ENCODE measurements at regions not wholly inside any gene's neighbourhood (a gene's known extent, or its start where the extent isn't known, plus 50 kb on each side); places are given as distances from the start of the nearest gene placed in this dataset.

- ATAC-seq (no peak), DNase-seq (ENCODE audit: low read depth, low spot score) (no peak)
- intact Hi-C loops (cut with micrococcal nuclease), result no loop called here
- Histone ChIP-seq H3K79me2 (ENCODE audit: insufficient read depth, low read length) (no peaks in the 10 kb centered on the region), H3K9me3 (ENCODE audit: control insufficient read depth in 1 of 2, insufficient read depth in 1 of 2, low read depth in 1 of 2, low read length in 2 of 2) (peaks cover 0 to 5% of the 10 kb centered on the region in 2 experiments; a peak in 1 of 4 replicates), H2AFZ (ENCODE audit: low read depth, low read length, poor library complexity, severe bottlenecking) (no peak overlapping the region), H3K4me1 (ENCODE audit: control insufficient read depth in 1 of 2, insufficient read depth in 2 of 2, low read length in 2 of 2) (peaks cover 0 to 5% of the 10 kb centered on the region in 2 experiments; a peak in 1 of 4 replicates), H3K27me3 (ENCODE audit: insufficient read depth, low read length) (no peaks in the 10 kb centered on the region), H3K9me2 (ENCODE audit: insufficient read depth) (no peaks in the 10 kb centered on the region), H3K4me2 (ENCODE audit: low read length) (no peak overlapping the region), H4K20me1 (ENCODE audit: insufficient read depth) (no peaks in the 10 kb centered on the region), H3K27ac (ENCODE audit: low read depth, low read length) (no peak overlapping the region), H3K4me3 (replicated peaks in 1 of 2; ENCODE audit: low read depth in 1 of 2, low read length in 2 of 2) (no peak overlapping the region), H3K9ac (ENCODE audit: low read length) (no peak overlapping the region), H3K36me3 (ENCODE audit: control insufficient read depth in 1 of 2, insufficient read depth in 2 of 2, low read length in 2 of 2) (no peaks in the 10 kb centered on the region)
- CTCF ChIA-PET, result no interaction called here
- no TSS peak for BruUV-seq (replicated peaks)
- RAD21 ChIA-PET (ENCODE audit: low non-redundant PET in 1 of 2, low total read pairs in 2 of 2, uncharacterized antibody in 2 of 2, unreplicated experiment in 2 of 2), result no interaction called here
- POLR2A ChIA-PET, result no interaction called here
- no peak for TF ChIP-seq POLR2A (IDR thresholded peaks at IDR 0.05; ENCODE audit: borderline replicate concordance, extremely low read depth, insufficient read depth, insufficient read length)
- TF ChIP-seq YY1 (IDR thresholded peaks at IDR 0.05; ENCODE audit: extremely low read depth, insufficient replicate concordance, low read depth, low read length), result no peak
- TF ChIP-seq CEBPB (IDR thresholded peaks at IDR 0.05; ENCODE audit: low read depth), result no peak
- no peak for TF ChIP-seq REST (IDR thresholded peaks at IDR 0.05; ENCODE audit: low read depth)
- TF ChIP-seq RAD21 (IDR thresholded peaks at IDR 0.05; ENCODE audit: low read depth), result no peak
- TF ChIP-seq POLR2AphosphoS5 (IDR thresholded peaks at IDR 0.05; ENCODE audit: low read depth, low read length), result no peak
- no peak for TF ChIP-seq EGR1 (IDR thresholded peaks at IDR 0.05; ENCODE audit: low read depth)
- TF ChIP-seq ATF3 (IDR thresholded peaks at IDR 0.05), result no peak
- TF ChIP-seq FOSL1 (IDR thresholded peaks at IDR 0.05; ENCODE audit: low read depth), result no peak
- TF ChIP-seq SP1 (IDR thresholded peaks at IDR 0.05; ENCODE audit: low read depth), result no peak
- TF ChIP-seq CBX3 (IDR thresholded peaks at IDR 0.05; ENCODE audit: low read depth), result no peak
- no peak for TF ChIP-seq CTCF (IDR thresholded peaks at IDR 0.05 in 2 of 3, conservative IDR thresholded peaks at IDR 0.05 in 1 of 3; ENCODE audit: borderline replicate concordance in 1 of 3, insufficient read depth in 1 of 3, low read depth in 2 of 3, low read length in 2 of 3)
- no peak for TF ChIP-seq ZBTB33 (IDR thresholded peaks at IDR 0.05; ENCODE audit: extremely low read depth, insufficient replicate concordance, low read length)
Observed at GRCh38 chr1:234665975-234666605, 56.1 kb upstream of the IRF2BP2 start.
